ENCODE measurements at regions not wholly inside any gene's neighbourhood (a gene's known extent, or its start where the extent isn't known, plus 50 kb on each side); places are given as distances from the start of the nearest gene placed in this dataset.

GRCh38 chr3:137296116-137296515, 338.3 kb downstream of the IL20RB start:
- TF ChIP-seq CTCF (IDR thresholded peaks at IDR 0.05) (no peak), POLR2A (IDR thresholded peaks at IDR 0.05) (no peak)
